IPS-NIHi11 (cell line): ENCODE measurements at regions not wholly inside any gene's neighbourhood (a gene's known extent, or its start where the extent isn't known, plus 50 kb on each side); places are given as distances from the start of the nearest gene placed in this dataset.
"Not testable (repeated sequence)": the region's sequence is repeated elsewhere in the genome, so short reads cannot be mapped to it uniquely, and the experiment has no call there.

Source experiments
- DNase-seq: peaks from one replicate; pipeline ENCODE4 v3.0.0; 2012; ENCODE audit warnings: mixed read lengths, low spot score

- not testable (repeated sequence) for DNase-seq
These were observed 77.5 kb downstream of the SNX5 start for GRCh38 chr20:17891131-17891530.

- no peak for DNase-seq
These were observed 78.3 kb downstream of the SNX5 start for GRCh38 chr20:17890330-17890729.

DNA sequence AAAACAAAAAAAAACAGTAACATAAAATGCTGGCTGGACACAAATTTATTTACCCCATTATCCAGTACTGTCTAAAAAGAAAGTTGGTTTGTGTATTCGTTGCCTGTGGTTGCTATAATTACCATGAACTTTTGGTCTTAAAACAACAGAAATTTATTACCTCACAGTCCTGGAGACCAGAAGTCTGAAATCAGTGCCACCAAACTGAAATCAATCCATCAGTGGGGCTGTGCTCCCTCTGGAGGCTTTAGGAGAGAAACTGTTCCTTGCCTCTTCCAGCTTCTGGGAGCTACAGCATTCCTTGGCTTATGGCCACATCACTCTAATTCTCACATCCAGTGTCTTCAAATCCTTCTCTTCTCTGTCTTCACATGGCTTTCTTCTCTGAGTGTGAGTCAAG lies 79.4 kb downstream of the SNX5 start:
- DNase-seq: no peak

GRCh38 chr20:17888044-17888443 lies 80.5 kb downstream of the SNX5 start:
- no peak for DNase-seq

DNA sequence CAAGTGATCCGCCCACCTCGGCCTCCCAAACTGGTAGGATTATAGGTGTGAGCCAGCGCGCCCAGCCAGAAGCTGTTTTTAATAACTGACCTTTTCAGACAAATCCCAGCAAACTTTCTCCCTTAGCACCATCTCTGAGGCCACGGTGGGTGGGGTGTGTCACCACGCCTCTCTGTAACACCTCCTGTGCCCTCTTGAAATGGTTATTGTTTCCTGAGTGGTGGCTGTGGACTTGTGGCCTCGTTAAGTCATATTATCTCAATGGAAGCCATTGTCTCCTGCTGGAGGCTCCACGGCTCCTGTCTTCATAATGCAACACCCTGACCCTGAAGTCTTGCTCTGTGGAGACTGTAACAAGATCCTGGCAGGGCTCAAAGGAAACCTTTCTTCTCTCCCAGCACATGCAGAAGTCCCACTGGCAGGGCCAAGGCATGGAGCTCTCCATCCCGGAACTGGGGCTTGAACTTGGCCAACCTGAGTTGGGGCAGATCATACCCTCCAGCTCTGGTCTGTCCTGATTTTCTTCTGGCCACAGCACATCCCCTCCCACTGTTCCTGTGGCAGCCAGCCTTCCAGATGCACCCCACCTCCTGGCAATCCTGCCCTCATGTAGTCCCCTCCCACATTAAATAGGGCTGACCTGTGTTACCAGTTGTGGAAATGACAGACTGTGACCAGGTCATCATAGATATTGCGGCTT lies 81.1 kb downstream of the SNX5 start:
- DNase-seq: no peak

DNA sequence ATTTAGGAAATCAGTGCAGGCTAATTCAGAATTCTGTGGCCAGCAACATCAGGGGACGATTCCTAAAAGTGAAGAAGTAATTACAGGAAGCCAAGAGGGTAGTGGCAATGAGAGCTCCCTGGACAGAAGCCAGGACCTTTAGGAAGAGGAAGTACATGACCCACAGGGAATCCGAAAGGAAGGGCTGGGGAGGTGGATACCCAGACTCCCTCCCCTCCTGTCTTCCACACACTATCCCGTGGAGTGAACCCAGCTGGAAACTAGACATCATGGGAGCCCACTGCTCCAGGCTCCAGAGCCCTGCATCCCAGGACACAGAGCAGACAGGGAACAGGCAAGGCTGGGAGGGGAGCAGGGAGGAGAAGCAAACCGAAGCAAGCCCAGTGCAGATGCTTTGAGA lies 83.0 kb downstream of the SNX5 start:
- DNase-seq: no peak

DNA sequence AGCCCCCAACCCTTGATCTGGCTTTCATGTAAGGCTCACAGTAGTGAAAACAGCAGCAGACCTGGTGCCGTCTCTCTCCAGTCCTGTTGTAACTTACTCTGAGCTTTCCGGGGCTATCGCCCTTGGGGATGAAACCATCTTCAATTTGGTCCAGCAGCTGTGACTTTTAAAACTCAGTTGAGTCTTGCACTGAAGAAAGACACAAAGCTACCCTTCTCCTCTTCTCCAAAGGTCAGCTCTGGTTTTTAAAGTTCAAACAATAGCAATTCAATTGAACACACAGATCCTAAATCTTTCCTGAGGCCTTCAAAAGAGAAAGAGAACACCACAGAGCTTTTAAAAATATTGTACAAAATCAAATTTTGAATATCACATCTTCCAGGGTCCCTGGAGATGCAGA lies 83.5 kb downstream of the SNX5 start:
- DNase-seq: no peak

DNA sequence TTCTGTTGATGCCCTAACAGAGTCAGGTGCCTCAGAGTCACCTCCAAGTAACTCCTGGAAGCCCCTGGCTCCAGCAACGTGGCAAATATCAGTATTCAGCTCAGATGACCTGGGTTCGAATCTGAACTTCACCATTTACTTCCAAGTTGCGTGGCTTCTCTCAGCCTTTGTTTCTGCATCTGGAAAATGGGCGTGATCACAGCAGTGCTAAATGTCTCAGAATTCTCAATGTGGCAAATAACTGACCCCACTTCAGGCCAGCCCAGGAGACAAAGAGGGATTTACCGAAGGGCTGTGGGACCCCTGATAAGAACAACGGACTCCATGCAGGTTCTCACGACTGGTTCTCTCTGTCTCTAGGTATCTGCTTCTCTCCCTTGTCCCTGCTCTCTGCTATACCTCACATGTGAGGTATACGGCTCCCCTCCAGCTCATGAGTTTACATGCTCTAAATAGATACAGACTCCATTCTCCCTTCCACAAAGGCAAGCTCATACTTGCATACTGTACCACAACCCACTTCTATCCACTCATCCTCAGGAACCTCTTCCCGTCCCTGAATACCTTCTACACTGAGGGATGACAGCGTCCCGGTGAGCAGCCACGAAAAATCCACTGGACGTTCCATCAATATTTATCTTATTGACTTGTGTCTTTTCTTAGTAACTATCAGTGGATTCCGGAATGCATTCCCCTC lies 84.1 kb downstream of the SNX5 start:
- DNase-seq: no peak

- DNase-seq: no peak
These were observed 84.8 kb downstream of the SNX5 start for GRCh38 chr20:17883592-17884306.

DNA sequence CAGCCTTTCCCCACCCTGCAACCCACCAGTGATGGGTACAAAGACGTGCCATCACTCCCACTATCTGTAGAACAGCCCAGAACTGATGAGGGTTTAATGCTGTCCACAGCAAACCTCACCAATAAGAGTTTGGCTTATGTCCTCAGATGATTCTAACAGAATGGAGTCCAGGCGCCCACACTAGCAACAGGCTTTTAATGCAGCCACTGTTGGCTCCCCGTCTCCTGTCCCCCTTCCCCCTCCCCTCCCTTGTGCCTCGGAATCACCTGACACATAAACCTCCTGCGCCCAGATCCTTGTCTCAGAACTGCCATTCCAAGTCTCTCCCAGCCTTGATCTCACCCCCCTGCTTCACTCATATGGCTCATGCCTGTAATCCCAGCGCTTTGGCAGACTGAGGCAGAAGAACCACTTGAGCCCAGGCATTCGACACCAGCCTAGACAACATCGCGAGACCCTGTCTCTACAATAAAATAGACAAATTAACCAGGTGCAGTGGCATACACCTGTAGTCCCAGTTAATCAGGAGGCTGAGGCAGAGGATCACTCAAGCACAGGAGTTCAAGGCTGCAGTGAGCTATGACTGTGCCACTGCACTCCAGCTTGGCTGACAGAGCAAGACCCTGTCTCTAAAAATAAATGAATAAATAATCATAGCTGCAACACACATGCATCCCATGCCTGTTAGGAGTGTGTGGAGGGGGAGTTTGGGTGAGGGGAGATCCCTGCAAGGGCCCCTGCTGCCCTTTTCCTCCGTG lies 85.6 kb downstream of the SNX5 start:
- no peak for DNase-seq

DNA sequence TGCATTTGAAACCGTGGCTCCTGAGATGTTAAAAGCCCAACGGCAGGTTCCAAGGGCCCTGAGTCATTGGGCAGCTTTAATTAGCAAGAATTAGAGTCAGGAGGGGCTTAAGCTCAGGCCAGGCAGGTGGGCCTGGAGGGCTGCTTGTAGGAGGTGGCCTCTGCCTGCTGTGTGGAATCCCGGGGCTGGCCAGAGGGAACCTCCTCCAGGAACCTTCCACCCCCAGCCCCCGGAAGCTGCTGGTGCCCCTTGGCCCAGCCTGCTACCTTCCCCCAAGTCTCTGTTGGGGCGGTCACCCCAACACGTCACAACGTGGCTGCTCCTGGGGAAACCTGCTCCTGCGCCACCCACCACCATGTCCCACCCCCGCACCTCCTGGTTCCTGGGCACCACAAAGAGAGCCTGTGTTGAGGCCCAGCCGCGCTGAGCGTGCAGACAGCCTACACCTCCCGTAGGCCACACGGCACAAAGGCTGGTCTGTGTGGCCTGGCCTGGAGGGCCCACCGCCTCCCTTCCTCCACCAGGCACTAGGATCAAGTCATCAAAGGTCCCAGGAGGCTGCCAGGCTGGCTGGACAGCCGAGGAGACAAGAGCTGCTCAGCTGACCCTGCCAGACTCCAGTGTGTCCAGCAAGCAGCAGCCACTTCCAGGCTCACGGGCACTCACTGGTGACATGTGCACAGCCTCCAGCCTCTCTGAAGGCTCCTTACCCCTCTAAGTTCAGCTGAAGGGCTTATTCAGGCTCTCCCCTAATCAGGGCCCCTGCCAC lies 86.3 kb downstream of the SNX5 start:
- no peak for DNase-seq

- DNase-seq: no peak
These were observed 86.9 kb downstream of the SNX5 start for GRCh38 chr20:17881741-17882064.

GRCh38 chr20:17878912-17879602 lies 89.5 kb downstream of the SNX5 start:
- DNase-seq: no peak

- DNase-seq: no peak
These were observed 90.3 kb downstream of the SNX5 start for GRCh38 chr20:17878069-17878911.

- no peak for DNase-seq
These were observed 92.6 kb downstream of the SNX5 start for GRCh38 chr20:17875981-17876385.

- no peak for DNase-seq
These were observed 93.3 kb downstream of the SNX5 start for GRCh38 chr20:17875106-17875980.

DNA sequence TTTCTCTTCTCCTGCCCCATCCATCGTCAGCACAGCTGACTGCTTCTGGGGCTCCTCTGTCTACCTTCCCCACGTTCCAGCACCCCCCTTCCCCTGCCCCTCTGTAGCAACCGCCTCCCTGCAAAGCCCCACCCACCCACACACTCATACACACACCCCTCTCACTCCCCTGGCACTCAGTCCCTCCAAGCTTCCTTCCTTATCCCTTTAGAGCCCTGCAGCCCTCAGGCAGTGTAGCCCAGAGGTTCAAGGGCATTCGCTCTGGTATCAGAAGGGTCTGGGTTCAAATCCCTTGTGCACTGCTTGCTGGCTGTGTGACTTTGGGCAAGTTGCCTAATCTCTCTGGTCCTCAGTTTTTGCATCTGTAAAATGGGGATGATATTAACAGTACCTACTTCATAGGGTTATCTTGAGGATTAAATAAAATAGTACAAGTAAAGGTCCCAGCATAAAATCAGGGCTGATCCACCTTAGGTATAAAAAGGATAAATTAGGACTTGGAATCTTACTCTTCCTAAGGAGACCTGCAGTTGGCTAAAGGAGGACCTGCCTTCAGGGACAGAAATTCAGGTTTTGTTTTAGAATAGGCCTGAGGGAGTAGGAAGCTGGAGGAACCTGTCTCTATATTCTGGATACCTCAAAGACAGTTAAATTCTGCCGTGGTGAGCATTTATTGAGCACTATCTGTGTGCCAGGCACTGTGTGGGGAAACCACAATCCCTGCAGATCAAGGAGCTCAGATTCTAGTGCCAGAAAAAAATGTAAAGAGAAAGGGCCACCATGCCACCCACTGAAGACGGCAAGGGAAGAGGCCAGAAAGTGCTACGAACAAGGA lies 94.1 kb downstream of the SNX5 start:
- no peak for DNase-seq
